ENCODE measurements at regions not wholly inside any gene's neighbourhood (a gene's known extent, or its start where the extent isn't known, plus 50 kb on each side); places are given as distances from the start of the nearest gene placed in this dataset.

DNA sequence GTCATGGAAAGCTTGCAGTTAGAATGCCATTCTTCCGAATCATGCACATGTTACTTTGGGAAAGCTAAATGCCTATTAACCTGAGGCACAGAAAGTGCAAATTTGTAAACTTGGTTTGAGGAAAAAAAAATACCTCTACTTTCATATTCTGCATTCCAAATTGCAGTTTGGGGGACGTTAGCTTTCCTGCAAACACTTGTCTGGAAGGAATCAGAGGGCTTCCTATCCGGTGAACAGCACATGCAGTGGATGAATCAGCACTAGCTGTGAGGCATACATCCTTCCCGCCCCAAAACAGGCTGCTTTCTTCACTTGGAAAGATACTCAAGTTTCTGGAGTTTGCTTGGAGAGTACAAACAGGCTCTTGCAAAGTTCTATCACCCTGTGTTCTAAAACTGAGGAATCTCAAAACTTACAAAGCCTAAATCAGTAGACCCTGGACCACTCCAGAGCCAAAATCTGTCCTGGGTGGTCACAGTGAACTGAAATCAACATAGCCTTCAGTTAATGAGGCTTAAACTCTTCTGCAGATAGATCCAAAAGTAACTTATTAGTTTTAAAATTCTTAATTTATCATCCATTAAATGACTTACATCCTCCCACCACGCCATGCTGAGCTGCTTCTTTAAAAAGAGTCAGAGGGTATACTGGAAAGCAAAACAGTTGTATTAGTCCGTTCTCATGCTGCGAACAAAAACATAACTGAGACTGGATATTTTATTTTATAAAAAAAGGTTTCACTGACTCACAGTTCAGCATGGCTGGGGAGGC, 802.3 kb upstream of the ARGLU1 start:
- H4K20me1 ChIP-seq (ENCODE audit: insufficient read depth), result no peaks in the 10 kb centered on the region
- H2AFZ ChIP-seq (ENCODE audit: low read depth, low read length), result no peak overlapping the region
- no peak overlapping the region for H3K9ac ChIP-seq (ENCODE audit: low read length)
- H3K36me3 ChIP-seq (ENCODE audit: insufficient read depth, low read length), result no peaks in the 10 kb centered on the region
- H3K27me3 ChIP-seq (ENCODE audit: insufficient read depth, low read depth, low read length), result no peaks in the 10 kb centered on the region
- no peaks in the 10 kb centered on the region for H3K79me2 ChIP-seq (replicated peaks; ENCODE audit: insufficient read depth, low read length)
- H3K4me2 ChIP-seq (ENCODE audit: low read length), result no peak overlapping the region
- no peak for TF ChIP-seq EZH2 (IDR thresholded peaks at IDR 0.05; ENCODE audit: borderline replicate concordance, insufficient read depth, low read length, poor library complexity, severe bottlenecking)
- no peak for TF ChIP-seq RAD21 (conservative IDR thresholded peaks at IDR 0.05)
- no peak for TF ChIP-seq SMC3 (conservative IDR thresholded peaks at IDR 0.05; ENCODE audit: poor library complexity)
- TF ChIP-seq, protein P1, sequence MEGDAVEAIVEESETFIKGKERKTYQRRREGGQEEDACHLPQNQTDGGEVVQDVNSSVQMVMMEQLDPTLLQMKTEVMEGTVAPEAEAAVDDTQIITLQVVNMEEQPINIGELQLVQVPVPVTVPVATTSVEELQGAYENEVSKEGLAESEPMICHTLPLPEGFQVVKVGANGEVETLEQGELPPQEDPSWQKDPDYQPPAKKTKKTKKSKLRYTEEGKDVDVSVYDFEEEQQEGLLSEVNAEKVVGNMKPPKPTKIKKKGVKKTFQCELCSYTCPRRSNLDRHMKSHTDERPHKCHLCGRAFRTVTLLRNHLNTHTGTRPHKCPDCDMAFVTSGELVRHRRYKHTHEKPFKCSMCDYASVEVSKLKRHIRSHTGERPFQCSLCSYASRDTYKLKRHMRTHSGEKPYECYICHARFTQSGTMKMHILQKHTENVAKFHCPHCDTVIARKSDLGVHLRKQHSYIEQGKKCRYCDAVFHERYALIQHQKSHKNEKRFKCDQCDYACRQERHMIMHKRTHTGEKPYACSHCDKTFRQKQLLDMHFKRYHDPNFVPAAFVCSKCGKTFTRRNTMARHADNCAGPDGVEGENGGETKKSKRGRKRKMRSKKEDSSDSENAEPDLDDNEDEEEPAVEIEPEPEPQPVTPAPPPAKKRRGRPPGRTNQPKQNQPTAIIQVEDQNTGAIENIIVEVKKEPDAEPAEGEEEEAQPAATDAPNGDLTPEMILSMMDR (IDR thresholded peaks at IDR 0.05; ENCODE audit: poor library complexity, severe bottlenecking), result no peak
- TF ChIP-seq EP300 (conservative IDR thresholded peaks at IDR 0.05; ENCODE audit: poor library complexity, severe bottlenecking), result no peak
- TF ChIP-seq POLR2AphosphoS5 (IDR thresholded peaks at IDR 0.05), result no peak
- TF ChIP-seq, protein P2, sequence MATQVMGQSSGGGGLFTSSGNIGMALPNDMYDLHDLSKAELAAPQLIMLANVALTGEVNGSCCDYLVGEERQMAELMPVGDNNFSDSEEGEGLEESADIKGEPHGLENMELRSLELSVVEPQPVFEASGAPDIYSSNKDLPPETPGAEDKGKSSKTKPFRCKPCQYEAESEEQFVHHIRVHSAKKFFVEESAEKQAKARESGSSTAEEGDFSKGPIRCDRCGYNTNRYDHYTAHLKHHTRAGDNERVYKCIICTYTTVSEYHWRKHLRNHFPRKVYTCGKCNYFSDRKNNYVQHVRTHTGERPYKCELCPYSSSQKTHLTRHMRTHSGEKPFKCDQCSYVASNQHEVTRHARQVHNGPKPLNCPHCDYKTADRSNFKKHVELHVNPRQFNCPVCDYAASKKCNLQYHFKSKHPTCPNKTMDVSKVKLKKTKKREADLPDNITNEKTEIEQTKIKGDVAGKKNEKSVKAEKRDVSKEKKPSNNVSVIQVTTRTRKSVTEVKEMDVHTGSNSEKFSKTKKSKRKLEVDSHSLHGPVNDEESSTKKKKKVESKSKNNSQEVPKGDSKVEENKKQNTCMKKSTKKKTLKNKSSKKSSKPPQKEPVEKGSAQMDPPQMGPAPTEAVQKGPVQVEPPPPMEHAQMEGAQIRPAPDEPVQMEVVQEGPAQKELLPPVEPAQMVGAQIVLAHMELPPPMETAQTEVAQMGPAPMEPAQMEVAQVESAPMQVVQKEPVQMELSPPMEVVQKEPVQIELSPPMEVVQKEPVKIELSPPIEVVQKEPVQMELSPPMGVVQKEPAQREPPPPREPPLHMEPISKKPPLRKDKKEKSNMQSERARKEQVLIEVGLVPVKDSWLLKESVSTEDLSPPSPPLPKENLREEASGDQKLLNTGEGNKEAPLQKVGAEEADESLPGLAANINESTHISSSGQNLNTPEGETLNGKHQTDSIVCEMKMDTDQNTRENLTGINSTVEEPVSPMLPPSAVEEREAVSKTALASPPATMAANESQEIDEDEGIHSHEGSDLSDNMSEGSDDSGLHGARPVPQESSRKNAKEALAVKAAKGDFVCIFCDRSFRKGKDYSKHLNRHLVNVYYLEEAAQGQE (IDR thresholded peaks at IDR 0.05; ENCODE audit: borderline replicate concordance), result no peak
- TF ChIP-seq MXI1 (conservative IDR thresholded peaks at IDR 0.05; ENCODE audit: poor library complexity, severe bottlenecking), result no peak
- TF ChIP-seq TAF1 (IDR thresholded peaks at IDR 0.05; ENCODE audit: low read depth), result no peak
- no peaks in the 10 kb centered on the region for H3K9me2 ChIP-seq (ENCODE audit: insufficient read depth, low read length)
- no peaks in the 10 kb centered on the region for H3F3A ChIP-seq (ENCODE audit: insufficient read depth, low read length, poor library complexity, severe bottlenecking)
- H3K4me3 ChIP-seq (ENCODE audit: low read length), result no peak overlapping the region
- H3K27ac ChIP-seq (ENCODE audit: low read length), result no peak overlapping the region
- no peaks in the 10 kb centered on the region for H3K9me3 ChIP-seq (ENCODE audit: low read length)

DNA sequence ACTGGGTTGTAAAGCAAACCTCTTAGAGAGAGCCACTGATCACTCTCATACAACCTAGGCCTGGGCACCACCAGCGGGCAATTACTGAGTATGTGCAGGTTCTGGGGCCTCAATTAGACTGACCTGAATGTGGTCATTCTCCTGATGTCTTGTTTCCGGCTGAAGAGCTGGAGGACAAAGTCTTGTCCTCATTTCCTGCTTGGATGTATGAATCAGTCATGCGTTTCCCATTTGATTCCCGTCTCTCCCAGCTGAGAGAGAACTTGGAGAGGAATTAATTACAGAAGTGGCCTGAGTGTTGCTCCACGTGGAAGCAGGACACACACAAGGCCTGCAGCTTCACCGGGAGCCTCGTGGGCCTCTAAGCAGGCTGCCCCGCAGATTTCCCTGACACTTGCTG, 799.3 kb upstream of the ARGLU1 start:
- no peak overlapping the region for H3K4me2 ChIP-seq (ENCODE audit: low read length)

More for the DNA sequence above, 799.3 kb upstream of the ARGLU1 start:
- TF ChIP-seq EZH2 (IDR thresholded peaks at IDR 0.05; ENCODE audit: borderline replicate concordance, insufficient read depth, low read length, poor library complexity, severe bottlenecking) (no peak), RAD21 (conservative IDR thresholded peaks at IDR 0.05) (no peak), SMC3 (conservative IDR thresholded peaks at IDR 0.05; ENCODE audit: poor library complexity) (no peak), EP300 (conservative IDR thresholded peaks at IDR 0.05; ENCODE audit: poor library complexity, severe bottlenecking) (no peak), POLR2AphosphoS5 (IDR thresholded peaks at IDR 0.05) (no peak), MXI1 (conservative IDR thresholded peaks at IDR 0.05; ENCODE audit: poor library complexity, severe bottlenecking) (no peak), TAF1 (IDR thresholded peaks at IDR 0.05; ENCODE audit: low read depth) (no peak)
- TF ChIP-seq, protein P1 (IDR thresholded peaks at IDR 0.05; ENCODE audit: poor library complexity, severe bottlenecking), result no peak
- TF ChIP-seq, protein P2 (IDR thresholded peaks at IDR 0.05; ENCODE audit: borderline replicate concordance), result no peak
- Histone ChIP-seq H3K4me3 (ENCODE audit: low read length) (no peak overlapping the region), H3K9me3 (ENCODE audit: low read length) (no peaks in the 10 kb centered on the region), H3K9ac (ENCODE audit: low read length) (no peak overlapping the region), H3K27ac (ENCODE audit: low read length) (no peak overlapping the region), H3K27me3 (ENCODE audit: insufficient read depth, low read depth, low read length) (no peaks in the 10 kb centered on the region), H2AFZ (ENCODE audit: low read depth, low read length) (no peak overlapping the region), H3K36me3 (ENCODE audit: insufficient read depth, low read length) (no peaks in the 10 kb centered on the region), H4K20me1 (ENCODE audit: insufficient read depth) (no peaks in the 10 kb centered on the region), H3K9me2 (ENCODE audit: insufficient read depth, low read length) (no peaks in the 10 kb centered on the region), H3K79me2 (replicated peaks; ENCODE audit: insufficient read depth, low read length) (no peaks in the 10 kb centered on the region), H3F3A (ENCODE audit: insufficient read depth, low read length, poor library complexity, severe bottlenecking) (no peaks in the 10 kb centered on the region)

Measured in neural cell (in vitro differentiated cells).